ENCODE measurements at regions not wholly inside any gene's neighbourhood (a gene's known extent, or its start where the extent isn't known, plus 50 kb on each side); places are given as distances from the start of the nearest gene placed in this dataset.

DNA sequence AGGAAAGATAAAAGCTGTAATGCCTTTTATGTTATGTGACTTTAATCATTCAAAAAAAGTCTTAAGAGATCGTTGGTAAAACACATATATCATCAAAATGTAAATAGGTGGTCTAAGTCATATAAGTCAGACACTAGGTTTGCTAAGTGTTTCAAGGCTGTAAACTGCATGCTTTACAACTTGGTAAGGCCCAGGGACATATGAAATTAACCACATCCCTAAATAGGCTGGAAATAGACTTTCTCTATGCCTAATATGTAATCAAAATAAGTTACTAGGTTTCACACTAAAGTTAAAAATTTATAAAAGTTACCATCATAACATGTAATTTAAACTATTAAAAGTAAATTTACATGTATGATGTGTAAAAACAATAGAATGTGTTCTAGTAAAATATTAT lies 946.3 kb upstream of the LRATD1 start:
- TF ChIP-seq, protein P1, sequence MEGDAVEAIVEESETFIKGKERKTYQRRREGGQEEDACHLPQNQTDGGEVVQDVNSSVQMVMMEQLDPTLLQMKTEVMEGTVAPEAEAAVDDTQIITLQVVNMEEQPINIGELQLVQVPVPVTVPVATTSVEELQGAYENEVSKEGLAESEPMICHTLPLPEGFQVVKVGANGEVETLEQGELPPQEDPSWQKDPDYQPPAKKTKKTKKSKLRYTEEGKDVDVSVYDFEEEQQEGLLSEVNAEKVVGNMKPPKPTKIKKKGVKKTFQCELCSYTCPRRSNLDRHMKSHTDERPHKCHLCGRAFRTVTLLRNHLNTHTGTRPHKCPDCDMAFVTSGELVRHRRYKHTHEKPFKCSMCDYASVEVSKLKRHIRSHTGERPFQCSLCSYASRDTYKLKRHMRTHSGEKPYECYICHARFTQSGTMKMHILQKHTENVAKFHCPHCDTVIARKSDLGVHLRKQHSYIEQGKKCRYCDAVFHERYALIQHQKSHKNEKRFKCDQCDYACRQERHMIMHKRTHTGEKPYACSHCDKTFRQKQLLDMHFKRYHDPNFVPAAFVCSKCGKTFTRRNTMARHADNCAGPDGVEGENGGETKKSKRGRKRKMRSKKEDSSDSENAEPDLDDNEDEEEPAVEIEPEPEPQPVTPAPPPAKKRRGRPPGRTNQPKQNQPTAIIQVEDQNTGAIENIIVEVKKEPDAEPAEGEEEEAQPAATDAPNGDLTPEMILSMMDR (IDR thresholded peaks at IDR 0.05) = no peak
- no peak for TF ChIP-seq POLR2A (IDR thresholded peaks at IDR 0.05)

Measured in heart left ventricle (tissue), 13 donors.